ENCODE measurements at regions not wholly inside any gene's neighbourhood (a gene's known extent, or its start where the extent isn't known, plus 50 kb on each side); places are given as distances from the start of the nearest gene placed in this dataset.
"Not testable (repeated sequence)": the region's sequence is repeated elsewhere in the genome, so short reads cannot be mapped to it uniquely, and the experiment has no call there.

- DNase-seq: no peak
These were observed 134.7 kb upstream of the RORB start for GRCh38 chr9:74362423-74362822.

GRCh38 chr9:74366111-74366510 is 131.0 kb upstream of the RORB start:
- no peak for DNase-seq

GRCh38 chr9:74369844-74370243 is 127.3 kb upstream of the RORB start:
- DNase-seq: no peak

GRCh38 chr9:74373348-74373747 is 123.8 kb upstream of the RORB start:
- DNase-seq: no peak

GRCh38 chr9:74379718-74380117 is 117.4 kb upstream of the RORB start:
- DNase-seq: peak in 1 of 5 donors; percentile 29

GRCh38 chr9:74391816-74392215 is 105.3 kb upstream of the RORB start:
- no peak for DNase-seq

GRCh38 chr9:74403581-74403980 is 93.6 kb upstream of the RORB start:
- no peak for DNase-seq

GRCh38 chr9:74404620-74405019 is 92.5 kb upstream of the RORB start:
- no peak for DNase-seq

- DNase-seq: no peak
These were observed 90.0 kb upstream of the RORB start for GRCh38 chr9:74407166-74407565.

- no peak for DNase-seq
These were observed 84.7 kb upstream of the RORB start for GRCh38 chr9:74412236-74412979.

GRCh38 chr9:74413876-74414275 is 83.3 kb upstream of the RORB start:
- no peak for DNase-seq

GRCh38 chr9:74414325-74414724 is 82.8 kb upstream of the RORB start:
- DNase-seq: no peak

- no peak for DNase-seq
These were observed 81.1 kb upstream of the RORB start for GRCh38 chr9:74415995-74416394.

GRCh38 chr9:74424488-74424887 is 72.6 kb upstream of the RORB start:
- DNase-seq: not testable (repeated sequence)

- no peak for DNase-seq
These were observed 65.7 kb upstream of the RORB start for GRCh38 chr9:74431467-74431866.

- no peak for DNase-seq
These were observed 53.9 kb upstream of the RORB start for GRCh38 chr9:74443036-74443750.

GRCh38 chr9:74444369-74444768 is 52.8 kb upstream of the RORB start:
- no peak for DNase-seq
